H1 (cell line): ENCODE measurements at regions not wholly inside any gene's neighbourhood (a gene's known extent, or its start where the extent isn't known, plus 50 kb on each side); places are given as distances from the start of the nearest gene placed in this dataset.

ENCODE experiments used
- CTCF ChIA-PET: fragments of 300-600 bp; sonication (Branson Sonifier 250); formaldehyde crosslinking; loops from one replicate; lab custom pipeline; 2021; ENCODE audit not compliant: partially characterized antibody; lab: Charles Lee
- POLR2A ChIA-PET: fragments of 300-600 bp; sonication (Branson Sonifier 250); formaldehyde crosslinking; loops from one replicate; lab custom pipeline; 2021; ENCODE audit warnings: inconsistent platforms; ENCODE audit not compliant: partially characterized antibody; lab: Charles Lee
- DNase-seq, 2 experiments: peaks; one replicate each; pipeline versions ENCODE4 v3.0.0 to v3.0.0-alpha.2; 2010 to 2022; ENCODE audit warnings: low spot score in 2 of 2, low read depth in 1 of 2, mixed read lengths in 1 of 2
- FAIRE-seq: peaks from 2 replicates; lab custom pipeline; 2011; peaks lifted over from hg19 to GRCh38; lab: Jason Lieb, UNC
- H2AFZ ChIP-seq: 2 replicates; pipeline ENCODE4 v1.8.1; 2012; ENCODE audit warnings: low read length, inconsistent platforms
- H2AK5ac ChIP-seq: 2 replicates; pipeline ENCODE4 v1.6.1; 2013; ENCODE audit warnings: low read depth, low read length
- H2BK120ac ChIP-seq: replicated peaks from 2 replicates; pipeline ENCODE3; 2013; ENCODE audit warnings: low read depth, low read length, inconsistent platforms
- H2BK12ac ChIP-seq: 2 replicates; pipeline ENCODE4 v1.6.1; 2013; ENCODE audit warnings: low read depth, low read length
- H2BK15ac ChIP-seq: 2 replicates; pipeline ENCODE4 v1.6.1; 2013; ENCODE audit warnings: low read length
- H2BK20ac ChIP-seq: 2 replicates; pipeline ENCODE4 v1.6.1; 2013; ENCODE audit warnings: low read length
- H2BK5ac ChIP-seq: 2 replicates; pipeline ENCODE4 v1.6.1; 2013; ENCODE audit warnings: low read depth, low read length
- H3K14ac ChIP-seq: 2 replicates; pipeline ENCODE4 v1.6.1; 2013; ENCODE audit warnings: inconsistent platforms; ENCODE audit not compliant: insufficient read length
- H3K18ac ChIP-seq: 2 replicates; pipeline ENCODE4 v1.6.1; 2013; ENCODE audit warnings: low read length; ENCODE audit errors: extremely low read depth
- H3K23ac ChIP-seq: 2 replicates; pipeline ENCODE4 v1.6.1; 2013; ENCODE audit warnings: inconsistent platforms; ENCODE audit not compliant: insufficient read length
- H3K23me2 ChIP-seq: 2 replicates; pipeline ENCODE4 v1.6.1; 2013; ENCODE audit warnings: low read depth, low read length
- H3K27ac ChIP-seq: 2 replicates; pipeline ENCODE4 v1.6.1; 2011; ENCODE audit warnings: low read depth, low read length, inconsistent platforms
- H3K27me3 ChIP-seq, 4 experiments: replicated peaks in 1 of 4; 1 replicate in 1 of 4; 2 replicates in 3 of 4; pipeline versions ENCODE4 v1.6.1 to v1.8.1; 2011 to 2013; ENCODE audit warnings: low read length in 3 of 4, mild to moderate bottlenecking in 3 of 4, inconsistent platforms in 2 of 4, mixed read lengths in 2 of 4, moderate library complexity in 1 of 4; ENCODE audit not compliant: control insufficient read depth in 3 of 4, insufficient read depth in 3 of 4; ENCODE audit errors: extremely low read depth in 1 of 4
- H3K36me3 ChIP-seq, 4 experiments: 2 replicates each; pipeline versions ENCODE4 v1.6.1 to v1.8.1; 2011 to 2013; ENCODE audit warnings: mild to moderate bottlenecking in 4 of 4, low read length in 3 of 4, moderate library complexity in 2 of 4, control low read depth in 1 of 4, inconsistent platforms in 1 of 4; ENCODE audit not compliant: insufficient read depth in 4 of 4, control insufficient read depth in 2 of 4
- H3K4ac ChIP-seq: replicated peaks from 2 replicates; pipeline ENCODE3; 2013; ENCODE audit warnings: low read length, low read depth, mixed read lengths, inconsistent platforms; ENCODE audit not compliant: insufficient read length
- H3K4me1 ChIP-seq, 4 experiments: replicated peaks in 1 of 4; 1 replicate in 1 of 4; 2 replicates in 3 of 4; pipeline versions ENCODE4 v1.6.1 to v1.8.1; 2011 to 2013; ENCODE audit warnings: low read length in 3 of 4, inconsistent platforms in 2 of 4, mixed read lengths in 1 of 4; ENCODE audit not compliant: insufficient read depth in 4 of 4, control insufficient read depth in 3 of 4
- H3K4me2 ChIP-seq, 2 experiments: 2 replicates each; pipeline versions ENCODE4 v1.6.1 to v1.8.1; 2011 to 2013; ENCODE audit warnings: low read depth in 2 of 2, low read length in 2 of 2, control low read depth in 1 of 2, inconsistent platforms in 1 of 2, mild to moderate bottlenecking in 1 of 2; ENCODE audit not compliant: insufficient read depth in 1 of 2
- H3K4me3 ChIP-seq, 4 experiments: fragments of 200-600, 300-600 bp in 1 of 4; sonication (generic), shearing (Covaris generic), sonication (Bioruptor Twin) in 1 of 4; 2 replicates each; pipeline versions ENCODE4 v1.5.1 to v1.8.1; 2011 to 2016; ENCODE audit warnings: low read length in 4 of 4, low read depth in 3 of 4, control low read depth in 2 of 4, inconsistent platforms in 2 of 4, mild to moderate bottlenecking in 2 of 4, mixed read lengths in 1 of 4, moderate library complexity in 1 of 4; ENCODE audit not compliant: insufficient read depth in 2 of 4; ENCODE audit errors: extremely low read depth in 1 of 4
- H3K56ac ChIP-seq: replicated peaks from 2 replicates; pipeline ENCODE3; 2013; ENCODE audit warnings: low read depth, mild to moderate bottlenecking, mixed read lengths, low read length, inconsistent platforms; ENCODE audit not compliant: insufficient read length
- H3K79me1 ChIP-seq: 2 replicates; pipeline ENCODE4 v1.6.1; 2013; ENCODE audit warnings: low read depth, low read length, control low read depth
- H3K79me2 ChIP-seq, 2 experiments: 2 replicates each; pipeline versions ENCODE4 v1.6.1 to v1.8.1; 2012 to 2013; ENCODE audit warnings: low read length in 2 of 2, mild to moderate bottlenecking in 2 of 2, inconsistent platforms in 1 of 2; ENCODE audit not compliant: insufficient read depth in 2 of 2, control insufficient read depth in 1 of 2
- H3K9ac ChIP-seq, 4 experiments: replicated peaks in 1 of 4; 1 replicate in 1 of 4; 2 replicates in 3 of 4; pipeline versions ENCODE4 v1.6.1 to v1.8.1; 2011 to 2013; ENCODE audit warnings: low read depth in 3 of 4, low read length in 3 of 4, control low read depth in 2 of 4, mild to moderate bottlenecking in 2 of 4, moderate library complexity in 2 of 4, inconsistent platforms in 1 of 4; ENCODE audit errors: extremely low read depth in 1 of 4
- H3K9me3 ChIP-seq, 2 experiments: 2 replicates each; pipeline versions ENCODE4 v1.6.1 to v1.8.1; 2012 to 2013; ENCODE audit warnings: mild to moderate bottlenecking in 2 of 2, moderate library complexity in 2 of 2, control low read depth in 1 of 2, inconsistent platforms in 1 of 2, low read depth in 1 of 2, low read length in 1 of 2, mixed read lengths in 1 of 2; ENCODE audit not compliant: insufficient read depth in 2 of 2
- H4K20me1 ChIP-seq, 2 experiments: replicated peaks in 1 of 2; 2 replicates each; pipeline versions ENCODE3 to v1.8.1; 2011 to 2013; ENCODE audit warnings: inconsistent platforms in 2 of 2, low read length in 2 of 2, mild to moderate bottlenecking in 1 of 2; ENCODE audit not compliant: insufficient read depth in 2 of 2, control insufficient read depth in 1 of 2
- H4K5ac ChIP-seq: 2 replicates; pipeline ENCODE4 v1.6.1; 2013; ENCODE audit warnings: low read length, low read depth, mixed read lengths, inconsistent platforms; ENCODE audit not compliant: insufficient read length
- H4K8ac ChIP-seq: 2 replicates; pipeline ENCODE4 v1.8.0; 2013; ENCODE audit warnings: mild to moderate bottlenecking, moderate library complexity, low read length, inconsistent platforms; ENCODE audit not compliant: insufficient read depth; ENCODE audit errors: extremely low read depth
- H4K91ac ChIP-seq: replicated peaks from 2 replicates; pipeline ENCODE3; 2013; ENCODE audit warnings: low read length, mixed read lengths, inconsistent platforms; ENCODE audit not compliant: insufficient read length
- BACH1 ChIP-seq: IDR thresholded peaks from 2 replicates; pipeline ENCODE4 v1.6.1; 2012; ENCODE audit warnings: low read length, improper control_type of control experiment
- CBX5 ChIP-seq: fragments of 300-800, 300-1000 bp; sonication (generic); IDR thresholded peaks from 2 replicates; pipeline ENCODE4 v1.7.1; 2016; ENCODE audit warnings: antibody characterized with exemption, low read length, low read depth
- CHD2 ChIP-seq: IDR thresholded peaks from 2 replicates; pipeline ENCODE4 v1.6.1; 2012; ENCODE audit warnings: low read length, improper control_type of control experiment
- MAFK ChIP-seq: IDR thresholded peaks from 2 replicates; pipeline ENCODE4 v1.6.1; 2012; ENCODE audit warnings: low read depth, mild to moderate bottlenecking, improper control_type of control experiment, low read length
- SIX5 ChIP-seq: IDR thresholded peaks from 2 replicates; pipeline ENCODE4 v1.6.1; 2011; ENCODE audit warnings: mild to moderate bottlenecking, low read depth, low read length
- SP2 ChIP-seq: IDR thresholded peaks from 2 replicates; pipeline ENCODE4 v1.6.1; 2012; ENCODE audit warnings: mild to moderate bottlenecking, low read length, inconsistent platforms
- SUZ12 ChIP-seq: fragments of 200-600 bp; sonication (generic); IDR thresholded peaks from 2 replicates; pipeline ENCODE4 v1.6.1; 2012; ENCODE audit warnings: mild to moderate bottlenecking, inconsistent platforms, low read length, moderate library complexity, mixed read lengths
- TAF7 ChIP-seq: optimal IDR thresholded peaks from 2 replicates; pipeline ENCODE3; 2011; ENCODE audit warnings: low read depth, mild to moderate bottlenecking, inconsistent platforms, low read length, moderate library complexity, borderline replicate concordance
- TCF12 ChIP-seq: IDR thresholded peaks from 2 replicates; pipeline ENCODE4 v1.6.1; 2011; ENCODE audit warnings: low read depth, mild to moderate bottlenecking, low read length
- WGBS, 2 experiments: shearing (Covaris generic) in 1 of 2; methylation state at CpG; one replicate each; pipeline versions ENCODE4 v1.1.6 to v1.1.7; 2013 to 2015; ENCODE audit warnings: low lambda C conversion rate in 2 of 2, mixed read lengths in 2 of 2, inconsistent platforms in 1 of 2, low coverage in 1 of 2, missing lambda C conversion rate in 1 of 2; ENCODE audit not compliant: insufficient replicate concordance in 2 of 2, insufficient coverage in 1 of 2, insufficient read length in 1 of 2; ENCODE audit errors: extremely low coverage in 1 of 2, missing lambda C conversion rate in 1 of 2; 5-methylcytosine and 5-hydroxymethylcytosine counted together
- TF ChIP-seq, protein P1 (sequence below): IDR thresholded peaks from 2 replicates; pipeline ENCODE4 v1.6.1; 2011; ENCODE audit warnings: low read length, improper control_type of control experiment
- TF ChIP-seq, protein P2 (sequence below): IDR thresholded peaks from 2 replicates; pipeline ENCODE4 v1.6.1; 2012; ENCODE audit warnings: inconsistent platforms

DNA sequence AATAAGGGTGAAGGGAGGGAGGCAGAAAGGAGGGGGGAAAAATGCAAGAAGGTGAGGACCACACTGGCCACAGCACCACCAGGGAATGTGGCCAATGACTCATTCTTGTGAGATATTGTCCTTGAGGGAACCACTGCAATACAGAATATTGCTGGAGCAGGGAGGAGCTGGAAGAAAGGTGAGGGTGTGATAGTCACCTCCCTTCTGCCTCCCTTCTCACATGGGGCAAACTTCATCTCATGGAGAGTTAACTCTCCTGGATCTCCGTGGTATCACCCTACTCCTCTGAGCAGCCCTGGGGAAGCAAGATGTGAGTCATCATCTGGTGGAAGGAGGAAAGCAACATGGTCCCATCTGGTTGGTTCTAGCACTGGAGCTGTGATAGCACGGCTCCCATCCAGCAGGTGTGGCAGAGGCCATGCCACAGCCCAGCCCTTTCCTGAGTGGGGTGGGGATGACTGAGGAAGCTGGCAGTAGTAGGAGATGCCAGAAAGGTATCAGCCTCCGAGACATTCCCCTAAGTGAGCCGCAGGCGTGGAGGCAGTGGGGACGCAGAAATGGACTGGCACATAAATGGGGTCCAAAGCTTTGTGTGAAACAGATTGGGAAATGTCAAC lies 115.9 kb upstream of the LPP start:
- Histone ChIP-seq H4K8ac (no peak overlapping the region), H3K56ac (no peak overlapping the region), H3K9me3 (no peaks in the 10 kb centered on the region), H3K4me1 (peaks cover 0 to 3% (median 0%) of the 10 kb centered on the region in 4 experiments; a peak in 5 of 7 replicates), H4K20me1 (no peaks in the 10 kb centered on the region), H3K23ac (no peak overlapping the region), H2BK15ac (peak overlapping the region; percentile 29; the same call in 1 of the 2 replicates), H3K4me3 (no peak overlapping the region), H3K4ac (no peak overlapping the region), H2AFZ (no peak overlapping the region), H3K9ac (no peak overlapping the region), H3K36me3 (no peaks in the 10 kb centered on the region), H2BK12ac (0 out of 2 replicates have a peak overlapping the region, but pooled peaks have one; percentile 65), H3K23me2 (no peaks in the 10 kb centered on the region), H3K14ac (no peak overlapping the region), H2AK5ac (no peak overlapping the region; the same call in 1 of the 2 replicates), H3K4me2 (no peak overlapping the region), H2BK20ac (0 out of 2 replicates have a peak overlapping the region, but pooled peaks have one; percentile 61), H3K79me2 (no peaks in the 10 kb centered on the region), H2BK120ac (no peak overlapping the region), H4K91ac (no peak overlapping the region), H3K27ac (no peak overlapping the region), H2BK5ac (no peak overlapping the region; the same call in 1 of the 2 replicates), H4K5ac (no peak overlapping the region), H3K18ac (no peak overlapping the region), H3K79me1 (no peaks in the 10 kb centered on the region), H3K27me3 (no peaks in the 10 kb centered on the region)
- DNase-seq = no peak
- POLR2A ChIA-PET = interaction anchor here (0.6 to 1.4 kb wide), 3 partner anchors 14 to 117 kb away, joined by 3 to 5 read pairs (median 4); no protein-coding TSS in a partner anchor
- 76% methylated on average over 6 of the region's 6 CpGs; no CpG with 5 or more reads in 1 of the 2 experiments for WGBS, 2 experiments
- CTCF ChIA-PET = interaction anchor here (1.1 to 2.8 kb wide), 6 partner anchors 13 to 298 kb away, joined by 3 to 11 read pairs (median 4); no protein-coding TSS in a partner anchor
- no peak for FAIRE-seq
- no peak for TF ChIP-seq MAFK
- no peak for TF ChIP-seq BACH1
- no peak for TF ChIP-seq TAF7
- no peak for TF ChIP-seq CHD2
- TF ChIP-seq CBX5 = no peak
- TF ChIP-seq SP2 = no peak
- TF ChIP-seq, protein P1, sequence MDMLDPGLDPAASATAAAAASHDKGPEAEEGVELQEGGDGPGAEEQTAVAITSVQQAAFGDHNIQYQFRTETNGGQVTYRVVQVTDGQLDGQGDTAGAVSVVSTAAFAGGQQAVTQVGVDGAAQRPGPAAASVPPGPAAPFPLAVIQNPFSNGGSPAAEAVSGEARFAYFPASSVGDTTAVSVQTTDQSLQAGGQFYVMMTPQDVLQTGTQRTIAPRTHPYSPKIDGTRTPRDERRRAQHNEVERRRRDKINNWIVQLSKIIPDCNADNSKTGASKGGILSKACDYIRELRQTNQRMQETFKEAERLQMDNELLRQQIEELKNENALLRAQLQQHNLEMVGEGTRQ = no peak
- TF ChIP-seq, protein P2, sequence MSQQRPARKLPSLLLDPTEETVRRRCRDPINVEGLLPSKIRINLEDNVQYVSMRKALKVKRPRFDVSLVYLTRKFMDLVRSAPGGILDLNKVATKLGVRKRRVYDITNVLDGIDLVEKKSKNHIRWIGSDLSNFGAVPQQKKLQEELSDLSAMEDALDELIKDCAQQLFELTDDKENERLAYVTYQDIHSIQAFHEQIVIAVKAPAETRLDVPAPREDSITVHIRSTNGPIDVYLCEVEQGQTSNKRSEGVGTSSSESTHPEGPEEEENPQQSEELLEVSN = no peak
- TF ChIP-seq SIX5 = no peak
- no peak for TF ChIP-seq SUZ12
- TF ChIP-seq TCF12 = no peak
